ENCODE measurements at regions not wholly inside any gene's neighbourhood (a gene's known extent, or its start where the extent isn't known, plus 50 kb on each side); places are given as distances from the start of the nearest gene placed in this dataset.

DNA sequence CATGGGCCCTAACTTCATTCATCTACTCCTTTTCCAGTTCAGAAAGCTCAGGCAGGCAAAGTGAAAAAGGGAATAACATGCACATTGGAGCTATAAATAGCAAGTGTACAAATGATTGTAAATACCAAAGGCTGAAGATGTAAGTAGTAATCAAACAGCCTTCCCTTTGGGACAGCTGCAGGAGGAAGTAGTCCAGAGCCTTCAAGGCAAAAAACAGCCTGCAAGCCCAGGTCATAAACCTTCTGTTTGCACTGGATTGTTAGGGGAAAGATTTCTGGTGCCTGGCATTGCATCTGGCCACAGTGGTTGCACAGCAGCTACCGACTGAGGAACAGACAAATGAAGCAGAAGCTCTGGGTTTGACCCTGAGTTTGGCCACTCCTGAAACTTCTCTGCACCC, 98.6 kb upstream of the PMFBP1 start:
- no peak overlapping the region for H3K27ac ChIP-seq (replicated peaks)
- DNase-seq (ENCODE audit: low read depth in 1 of 2, low spot score in 1 of 2) = no peak
- TF ChIP-seq, protein P1, sequence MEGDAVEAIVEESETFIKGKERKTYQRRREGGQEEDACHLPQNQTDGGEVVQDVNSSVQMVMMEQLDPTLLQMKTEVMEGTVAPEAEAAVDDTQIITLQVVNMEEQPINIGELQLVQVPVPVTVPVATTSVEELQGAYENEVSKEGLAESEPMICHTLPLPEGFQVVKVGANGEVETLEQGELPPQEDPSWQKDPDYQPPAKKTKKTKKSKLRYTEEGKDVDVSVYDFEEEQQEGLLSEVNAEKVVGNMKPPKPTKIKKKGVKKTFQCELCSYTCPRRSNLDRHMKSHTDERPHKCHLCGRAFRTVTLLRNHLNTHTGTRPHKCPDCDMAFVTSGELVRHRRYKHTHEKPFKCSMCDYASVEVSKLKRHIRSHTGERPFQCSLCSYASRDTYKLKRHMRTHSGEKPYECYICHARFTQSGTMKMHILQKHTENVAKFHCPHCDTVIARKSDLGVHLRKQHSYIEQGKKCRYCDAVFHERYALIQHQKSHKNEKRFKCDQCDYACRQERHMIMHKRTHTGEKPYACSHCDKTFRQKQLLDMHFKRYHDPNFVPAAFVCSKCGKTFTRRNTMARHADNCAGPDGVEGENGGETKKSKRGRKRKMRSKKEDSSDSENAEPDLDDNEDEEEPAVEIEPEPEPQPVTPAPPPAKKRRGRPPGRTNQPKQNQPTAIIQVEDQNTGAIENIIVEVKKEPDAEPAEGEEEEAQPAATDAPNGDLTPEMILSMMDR (IDR thresholded peaks at IDR 0.05; ENCODE audit: insufficient read depth, low read length) = no peak
- no peak for TF ChIP-seq POLR2AphosphoS5 (IDR thresholded peaks at IDR 0.05; ENCODE audit: low read depth)
- no peak for TF ChIP-seq SPI1 (IDR thresholded peaks at IDR 0.05; ENCODE audit: borderline replicate concordance, low read depth)
- TF ChIP-seq, protein P2, sequence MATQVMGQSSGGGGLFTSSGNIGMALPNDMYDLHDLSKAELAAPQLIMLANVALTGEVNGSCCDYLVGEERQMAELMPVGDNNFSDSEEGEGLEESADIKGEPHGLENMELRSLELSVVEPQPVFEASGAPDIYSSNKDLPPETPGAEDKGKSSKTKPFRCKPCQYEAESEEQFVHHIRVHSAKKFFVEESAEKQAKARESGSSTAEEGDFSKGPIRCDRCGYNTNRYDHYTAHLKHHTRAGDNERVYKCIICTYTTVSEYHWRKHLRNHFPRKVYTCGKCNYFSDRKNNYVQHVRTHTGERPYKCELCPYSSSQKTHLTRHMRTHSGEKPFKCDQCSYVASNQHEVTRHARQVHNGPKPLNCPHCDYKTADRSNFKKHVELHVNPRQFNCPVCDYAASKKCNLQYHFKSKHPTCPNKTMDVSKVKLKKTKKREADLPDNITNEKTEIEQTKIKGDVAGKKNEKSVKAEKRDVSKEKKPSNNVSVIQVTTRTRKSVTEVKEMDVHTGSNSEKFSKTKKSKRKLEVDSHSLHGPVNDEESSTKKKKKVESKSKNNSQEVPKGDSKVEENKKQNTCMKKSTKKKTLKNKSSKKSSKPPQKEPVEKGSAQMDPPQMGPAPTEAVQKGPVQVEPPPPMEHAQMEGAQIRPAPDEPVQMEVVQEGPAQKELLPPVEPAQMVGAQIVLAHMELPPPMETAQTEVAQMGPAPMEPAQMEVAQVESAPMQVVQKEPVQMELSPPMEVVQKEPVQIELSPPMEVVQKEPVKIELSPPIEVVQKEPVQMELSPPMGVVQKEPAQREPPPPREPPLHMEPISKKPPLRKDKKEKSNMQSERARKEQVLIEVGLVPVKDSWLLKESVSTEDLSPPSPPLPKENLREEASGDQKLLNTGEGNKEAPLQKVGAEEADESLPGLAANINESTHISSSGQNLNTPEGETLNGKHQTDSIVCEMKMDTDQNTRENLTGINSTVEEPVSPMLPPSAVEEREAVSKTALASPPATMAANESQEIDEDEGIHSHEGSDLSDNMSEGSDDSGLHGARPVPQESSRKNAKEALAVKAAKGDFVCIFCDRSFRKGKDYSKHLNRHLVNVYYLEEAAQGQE (IDR thresholded peaks at IDR 0.05; ENCODE audit: insufficient replicate concordance, low read depth) = no peak
- no peak for TF ChIP-seq GABPA (IDR thresholded peaks at IDR 0.05; ENCODE audit: low read depth)
- H3K27me3 ChIP-seq (ENCODE audit: insufficient read depth, poor library complexity, severe bottlenecking) = no peaks in the 10 kb centered on the region
- H3K4me3 ChIP-seq (replicated peaks; ENCODE audit: insufficient read depth, low read length) = no peak overlapping the region

DNA sequence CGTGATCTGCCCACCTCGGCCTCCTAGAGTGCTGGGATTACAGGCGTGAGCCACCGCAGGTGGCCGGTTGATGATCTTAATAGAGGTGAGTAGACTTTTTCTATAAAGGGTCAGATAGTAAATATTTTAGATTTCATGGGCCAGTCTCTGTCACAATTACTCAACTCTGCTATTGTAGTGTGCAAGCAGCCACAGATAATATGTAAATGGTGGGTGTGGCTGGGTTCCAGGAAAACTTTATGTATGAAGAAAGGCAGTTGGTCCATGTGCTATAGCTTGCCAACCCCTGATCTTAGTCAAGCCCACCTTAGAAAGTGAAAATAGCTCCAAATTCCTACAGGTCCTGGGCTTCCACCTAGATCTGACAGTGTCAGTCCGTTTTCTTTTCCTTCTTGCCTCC, 94.9 kb upstream of the PMFBP1 start:
- TF ChIP-seq POLR2AphosphoS5 (IDR thresholded peaks at IDR 0.05; ENCODE audit: low read depth) (no peak), SPI1 (IDR thresholded peaks at IDR 0.05; ENCODE audit: borderline replicate concordance, low read depth) (no peak), GABPA (IDR thresholded peaks at IDR 0.05; ENCODE audit: low read depth) (no peak)
- TF ChIP-seq, protein P2 (IDR thresholded peaks at IDR 0.05; ENCODE audit: insufficient replicate concordance, low read depth) = no peak
- TF ChIP-seq, protein P1 (IDR thresholded peaks at IDR 0.05; ENCODE audit: insufficient read depth, low read length) = no peak
- no peak for DNase-seq (ENCODE audit: low read depth in 1 of 2, low spot score in 1 of 2)

DNA sequence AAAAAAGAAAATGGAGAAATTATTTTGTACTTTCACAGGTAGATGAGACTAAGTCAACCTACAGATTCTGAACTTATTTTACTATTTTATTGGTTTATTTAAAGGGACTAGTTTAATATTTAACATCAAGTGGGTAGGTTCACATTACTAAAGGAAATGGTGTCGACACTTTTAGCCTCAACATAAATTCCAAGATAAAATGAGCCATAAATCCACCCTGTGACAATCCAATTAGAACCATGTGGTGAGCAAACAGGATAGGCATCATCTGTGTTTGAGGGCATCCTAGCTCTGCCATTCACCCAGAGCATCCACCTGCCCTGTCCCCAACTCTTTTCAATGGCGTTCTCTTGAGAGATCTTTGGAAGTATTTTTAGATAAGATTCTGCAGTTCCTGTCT, 92.8 kb upstream of the PMFBP1 start:
- Histone ChIP-seq H3K27ac (replicated peaks) (no peak overlapping the region), H3K27me3 (ENCODE audit: insufficient read depth, poor library complexity, severe bottlenecking) (no peaks in the 10 kb centered on the region), H3K4me3 (replicated peaks; ENCODE audit: insufficient read depth, low read length) (no peak overlapping the region)
- DNase-seq (ENCODE audit: low read depth in 1 of 2, low spot score in 1 of 2) = no peak
- no peak for TF ChIP-seq POLR2AphosphoS5 (IDR thresholded peaks at IDR 0.05; ENCODE audit: low read depth)
- TF ChIP-seq, protein P1 (IDR thresholded peaks at IDR 0.05; ENCODE audit: insufficient read depth, low read length) = no peak
- TF ChIP-seq, protein P2 (IDR thresholded peaks at IDR 0.05; ENCODE audit: insufficient replicate concordance, low read depth) = no peak
- no peak for TF ChIP-seq SPI1 (IDR thresholded peaks at IDR 0.05; ENCODE audit: borderline replicate concordance, low read depth)
- TF ChIP-seq GABPA (IDR thresholded peaks at IDR 0.05; ENCODE audit: low read depth) = no peak

More for the DNA sequence above, 94.9 kb upstream of the PMFBP1 start:
- H3K27ac ChIP-seq (replicated peaks) = no peak overlapping the region
- H3K27me3 ChIP-seq (ENCODE audit: insufficient read depth, poor library complexity, severe bottlenecking) = no peaks in the 10 kb centered on the region
- no peak overlapping the region for H3K4me3 ChIP-seq (replicated peaks; ENCODE audit: insufficient read depth, low read length)

All from HL-60 (cell line).